T1000 (cell line): ENCODE measurements at regions not wholly inside any gene's neighbourhood (a gene's known extent, or its start where the extent isn't known, plus 50 kb on each side); places are given as distances from the start of the nearest gene placed in this dataset.
"Not testable (repeated sequence)": the region's sequence is repeated elsewhere in the genome, so short reads cannot be mapped to it uniquely, and the experiment has no call there.

Experiments
- DNase-seq: peaks from one replicate; lab custom pipeline; 2025; ENCODE audit warnings: mixed read lengths; lab: John Stamatoyannopoulos, UW

GRCh38 chr3:197406266-197406665, 107.9 kb upstream of the DLG1 start:
- DNase-seq, result no peak

GRCh38 chr3:197404754-197405153, 106.3 kb upstream of the DLG1 start:
- no peak for DNase-seq

GRCh38 chr3:197404030-197404429, 105.6 kb upstream of the DLG1 start:
- no peak for DNase-seq

GRCh38 chr3:197402401-197402800, 104.0 kb upstream of the DLG1 start:
- DNase-seq, result not testable (repeated sequence)

GRCh38 chr3:197399486-197399885, 101.1 kb upstream of the DLG1 start:
- DNase-seq, result no peak

- DNase-seq, result no peak
Observed at GRCh38 chr3:197398286-197398878, 100.0 kb upstream of the DLG1 start.

GRCh38 chr3:197397838-197398237, 99.4 kb upstream of the DLG1 start:
- no peak for DNase-seq

GRCh38 chr3:197394464-197395321, 96.3 kb upstream of the DLG1 start:
- DNase-seq, result no peak

GRCh38 chr3:197394126-197394463, 95.7 kb upstream of the DLG1 start:
- not testable (repeated sequence) for DNase-seq

- DNase-seq, result no peak
Observed at GRCh38 chr3:197393711-197394110, 95.3 kb upstream of the DLG1 start.

GRCh38 chr3:197392961-197393360, 94.5 kb upstream of the DLG1 start:
- no peak for DNase-seq

GRCh38 chr3:197381371-197381770, 83.0 kb upstream of the DLG1 start:
- no peak for DNase-seq

GRCh38 chr3:197380786-197381185, 82.4 kb upstream of the DLG1 start:
- DNase-seq, result no peak

- no peak for DNase-seq
Observed at GRCh38 chr3:197378985-197379718, 80.7 kb upstream of the DLG1 start.

GRCh38 chr3:197376735-197377555, 78.5 kb upstream of the DLG1 start:
- DNase-seq, result no peak

GRCh38 chr3:197376020-197376419, 77.6 kb upstream of the DLG1 start:
- DNase-seq, result no peak

GRCh38 chr3:197375001-197375441, 76.6 kb upstream of the DLG1 start:
- DNase-seq, result no peak

- DNase-seq, result no peak
Observed at GRCh38 chr3:197373096-197373495, 74.7 kb upstream of the DLG1 start.

GRCh38 chr3:197372047-197372661, 73.7 kb upstream of the DLG1 start:
- peak; percentile 13 for DNase-seq

- DNase-seq, result no peak
Observed at GRCh38 chr3:197371591-197372046, 73.2 kb upstream of the DLG1 start.

GRCh38 chr3:197369545-197369944, 71.1 kb upstream of the DLG1 start:
- no peak for DNase-seq
